ENCODE measurements at regions not wholly inside any gene's neighbourhood (a gene's known extent, or its start where the extent isn't known, plus 50 kb on each side); places are given as distances from the start of the nearest gene placed in this dataset.

GRCh38 chr5:17037751-17038150, 101.7 kb upstream of the MYO10 start:
- TF ChIP-seq, protein P1, sequence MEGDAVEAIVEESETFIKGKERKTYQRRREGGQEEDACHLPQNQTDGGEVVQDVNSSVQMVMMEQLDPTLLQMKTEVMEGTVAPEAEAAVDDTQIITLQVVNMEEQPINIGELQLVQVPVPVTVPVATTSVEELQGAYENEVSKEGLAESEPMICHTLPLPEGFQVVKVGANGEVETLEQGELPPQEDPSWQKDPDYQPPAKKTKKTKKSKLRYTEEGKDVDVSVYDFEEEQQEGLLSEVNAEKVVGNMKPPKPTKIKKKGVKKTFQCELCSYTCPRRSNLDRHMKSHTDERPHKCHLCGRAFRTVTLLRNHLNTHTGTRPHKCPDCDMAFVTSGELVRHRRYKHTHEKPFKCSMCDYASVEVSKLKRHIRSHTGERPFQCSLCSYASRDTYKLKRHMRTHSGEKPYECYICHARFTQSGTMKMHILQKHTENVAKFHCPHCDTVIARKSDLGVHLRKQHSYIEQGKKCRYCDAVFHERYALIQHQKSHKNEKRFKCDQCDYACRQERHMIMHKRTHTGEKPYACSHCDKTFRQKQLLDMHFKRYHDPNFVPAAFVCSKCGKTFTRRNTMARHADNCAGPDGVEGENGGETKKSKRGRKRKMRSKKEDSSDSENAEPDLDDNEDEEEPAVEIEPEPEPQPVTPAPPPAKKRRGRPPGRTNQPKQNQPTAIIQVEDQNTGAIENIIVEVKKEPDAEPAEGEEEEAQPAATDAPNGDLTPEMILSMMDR (conservative IDR thresholded peaks at IDR 0.05), result no peak
- H3K27ac ChIP-seq (ENCODE audit: low read depth, low read length), result no peak overlapping the region
- 80 to 99% methylated on average over 2 to 3 of the region's 3 CpGs for WGBS, 2 experiments (ENCODE audit: insufficient coverage in 1 of 2, insufficient read length in 1 of 2)
- no peaks in the 10 kb centered on the region for H3K9me3 ChIP-seq (ENCODE audit: control insufficient read depth, low read length)
- Mint-ChIP-seq H3K36me3 (ENCODE audit: low read depth) (no peaks in the 10 kb centered on the region), H3K4me3 (no peak overlapping the region), H3K9me3 (peaks cover 5% of the 10 kb centered on the region), H3K27me3 (ENCODE audit: insufficient read depth) (no peaks in the 10 kb centered on the region), H3K4me1 (no peaks in the 10 kb centered on the region), H3K27ac (no peak overlapping the region)
- no peak overlapping the region for H3K4me3 ChIP-seq (ENCODE audit: low read length)
- no peaks in the 10 kb centered on the region for H3K36me3 ChIP-seq (ENCODE audit: control insufficient read depth, insufficient read depth, low read length)
- no peaks in the 10 kb centered on the region for H3K4me1 ChIP-seq (ENCODE audit: control insufficient read depth, insufficient read depth, low read length)
- H3K27me3 ChIP-seq (ENCODE audit: control insufficient read depth, insufficient read depth, low read length, poor library complexity, severe bottlenecking), result no peaks in the 10 kb centered on the region
- no peak overlapping the region for H3K9ac ChIP-seq (ENCODE audit: extremely low read depth, low read length, poor library complexity, severe bottlenecking)
- DNase-seq, result no peak

DNA sequence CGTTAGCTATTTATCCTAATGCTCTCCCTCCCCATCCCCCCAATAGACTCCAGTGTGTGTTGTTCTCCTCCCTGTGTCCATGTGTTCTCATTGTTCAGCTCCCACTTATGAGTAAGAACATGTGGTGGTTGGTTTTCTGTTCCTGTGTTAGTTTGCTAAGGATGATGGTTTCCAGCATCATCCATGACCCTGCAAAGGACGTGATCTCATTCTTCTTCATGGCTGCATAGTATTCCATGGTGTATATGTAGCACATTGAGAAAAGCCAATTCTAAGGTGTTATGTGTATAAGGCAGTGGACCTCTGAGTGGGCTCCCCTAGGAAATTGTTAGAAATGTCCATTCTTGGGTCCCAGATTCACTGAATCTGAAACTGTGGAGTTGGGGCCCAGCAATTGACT, 103.1 kb upstream of the MYO10 start:
- Mint-ChIP-seq H3K27ac (no peak overlapping the region), H3K4me1 (no peaks in the 10 kb centered on the region), H3K9me3 (no peaks in the 10 kb centered on the region), H3K4me3 (no peak overlapping the region), H3K27me3 (ENCODE audit: insufficient read depth) (no peaks in the 10 kb centered on the region), H3K36me3 (ENCODE audit: low read depth) (no peaks in the 10 kb centered on the region)
- TF ChIP-seq, protein P1 (conservative IDR thresholded peaks at IDR 0.05), result no peak
- Histone ChIP-seq H3K27ac (ENCODE audit: low read depth, low read length) (no peak overlapping the region), H3K27me3 (ENCODE audit: control insufficient read depth, insufficient read depth, low read length, poor library complexity, severe bottlenecking) (no peaks in the 10 kb centered on the region), H3K36me3 (ENCODE audit: control insufficient read depth, insufficient read depth, low read length) (no peaks in the 10 kb centered on the region), H3K9ac (ENCODE audit: extremely low read depth, low read length, poor library complexity, severe bottlenecking) (no peak overlapping the region), H3K9me3 (ENCODE audit: control insufficient read depth, low read length) (no peaks in the 10 kb centered on the region), H3K4me1 (ENCODE audit: control insufficient read depth, insufficient read depth, low read length) (no peaks in the 10 kb centered on the region), H3K4me3 (ENCODE audit: low read length) (no peak overlapping the region)
- WGBS, 2 experiments (ENCODE audit: insufficient coverage in 1 of 2, insufficient read length in 1 of 2), result 89 to 90% methylated on average over 1 to 2 of the region's 2 CpGs
- DNase-seq, result no peak

DNA sequence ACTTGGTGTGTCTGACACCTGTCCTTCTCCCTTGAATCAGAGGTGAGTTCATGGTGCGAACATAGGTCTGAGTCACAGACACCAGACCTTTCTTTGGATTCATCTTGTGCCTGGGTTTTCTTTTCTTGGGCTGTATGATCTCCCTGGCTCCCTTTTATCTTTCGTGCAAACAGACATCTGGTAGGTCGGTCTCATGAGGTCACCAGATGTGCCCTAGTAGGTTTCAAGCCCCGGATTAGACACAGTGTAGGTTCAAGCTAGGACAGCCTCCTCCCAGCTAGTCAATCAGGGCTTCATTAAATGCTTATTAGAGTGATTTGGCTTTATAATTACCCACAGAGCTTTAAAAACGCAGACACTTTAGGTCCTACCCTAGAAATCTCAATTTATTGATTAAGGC, 106.0 kb upstream of the MYO10 start:
- Mint-ChIP-seq H3K4me3 (no peak overlapping the region), H3K4me1 (peaks cover 9% of the 10 kb centered on the region), H3K36me3 (ENCODE audit: low read depth) (no peaks in the 10 kb centered on the region), H3K27ac (no peak overlapping the region), H3K9me3 (no peaks in the 10 kb centered on the region), H3K27me3 (ENCODE audit: insufficient read depth) (no peaks in the 10 kb centered on the region)
- H3K27me3 ChIP-seq (ENCODE audit: control insufficient read depth, insufficient read depth, low read length, poor library complexity, severe bottlenecking), result no peaks in the 10 kb centered on the region
- H3K4me1 ChIP-seq (ENCODE audit: control insufficient read depth, insufficient read depth, low read length), result peaks cover 4% of the 10 kb centered on the region
- 94 to 96% methylated on average over 4 to 5 of the region's 5 CpGs for WGBS, 2 experiments (ENCODE audit: insufficient coverage in 1 of 2, insufficient read length in 1 of 2)
- H3K27ac ChIP-seq (ENCODE audit: low read depth, low read length), result no peak overlapping the region
- H3K4me3 ChIP-seq (ENCODE audit: low read length), result no peak overlapping the region
- TF ChIP-seq, protein P1 (conservative IDR thresholded peaks at IDR 0.05), result no peak
- no peak for DNase-seq
- H3K9me3 ChIP-seq (ENCODE audit: control insufficient read depth, low read length), result no peaks in the 10 kb centered on the region
- no peaks in the 10 kb centered on the region for H3K36me3 ChIP-seq (ENCODE audit: control insufficient read depth, insufficient read depth, low read length)
- no peak overlapping the region for H3K9ac ChIP-seq (ENCODE audit: extremely low read depth, low read length, poor library complexity, severe bottlenecking)
